Spleen (tissue), 11 donors: ENCODE measurements at regions not wholly inside any gene's neighbourhood (a gene's known extent, or its start where the extent isn't known, plus 50 kb on each side); places are given as distances from the start of the nearest gene placed in this dataset.

Experiments used
- DNase-seq: peaks from one replicate; pipeline ENCODE4 v3.0.0-alpha.2; 2020
- H3K27ac ChIP-seq, 8 donors: fragments of 200-600 bp; sonication (generic) in 7 of 8; 1 replicate in 4 of 8; 2 replicates in 4 of 8; pipeline versions ENCODE4 v1.5.0 to v1.8.0; 2016 to 2021; ENCODE audit warnings: inconsistent platforms in 4 of 8, mild to moderate bottlenecking in 4 of 8, moderate library complexity in 1 of 8
- H3K27me3 ChIP-seq, 7 donors: fragments of 200-600 bp; sonication (generic) in 6 of 7; replicated peaks in 1 of 7; 1 replicate in 4 of 7; 2 replicates in 3 of 7; pipeline versions ENCODE4 v1.5.0 to v1.8.0; 2016 to 2021; ENCODE audit warnings: inconsistent platforms in 3 of 7, mild to moderate bottlenecking in 1 of 7
- H3K36me3 ChIP-seq, 6 donors: fragments of 200-600 bp; sonication (generic) in 5 of 6; 1 replicate in 4 of 6; 2 replicates in 2 of 6; pipeline versions ENCODE4 v1.5.0 to v1.8.0; 2016 to 2021; ENCODE audit warnings: inconsistent platforms in 2 of 6
- H3K4me1 ChIP-seq, 6 donors: fragments of 200-600 bp; sonication (generic) in 5 of 6; 1 replicate in 3 of 6; 2 replicates in 3 of 6; pipeline versions ENCODE4 v1.5.0 to v1.8.0; 2016 to 2021; ENCODE audit warnings: inconsistent platforms in 3 of 6
- H3K4me3 ChIP-seq, 8 donors: fragments of 200-600 bp; sonication (generic) in 7 of 8; 1 replicate in 4 of 8; 2 replicates in 4 of 8; pipeline versions ENCODE4 v1.5.0 to v1.8.0; 2016 to 2021; ENCODE audit warnings: inconsistent platforms in 4 of 8, mild to moderate bottlenecking in 4 of 8, moderate library complexity in 2 of 8
- H3K9me3 ChIP-seq, 8 donors: fragments of 200-600 bp; sonication (generic) in 7 of 8; 1 replicate in 4 of 8; 2 replicates in 4 of 8; pipeline versions ENCODE4 v1.5.0 to v1.8.0; 2016 to 2021; ENCODE audit warnings: inconsistent platforms in 4 of 8
- CTCF ChIP-seq, 11 experiments: fragments of 200-600 bp in 7 of 11; fragments of 450-650 bp in 4 of 11; sonication (generic) in 4 of 11; IDR thresholded peaks in 8 of 11; conservative IDR thresholded peaks in 3 of 11; 1 replicate in 7 of 11; 2 replicates in 4 of 11; pipeline versions ENCODE4 v1.4.0 to v1.8.0; 2016 to 2021; ENCODE audit warnings: antibody characterized with exemption in 11 of 11, inconsistent platforms in 4 of 11, mild to moderate bottlenecking in 1 of 11
- POLR2A ChIP-seq, 3 donors: fragments of 450-650 bp; IDR thresholded peaks; one replicate each; pipeline ENCODE4 v1.5.1; 2017; ENCODE audit warnings: antibody characterized with exemption in 3 of 3, mild to moderate bottlenecking in 1 of 3
- POLR2AphosphoS5 ChIP-seq, 3 donors: sonication (generic); formaldehyde crosslinking; IDR thresholded peaks; one replicate each; pipeline ENCODE4 v1.5.1; 2017; ENCODE audit warnings: antibody characterized with exemption in 3 of 3
- WGBS, 5 donors: extraction: QIAGEN DNeasy Blood & Tissue Kit in 3 of 5; methylation state at CpG; one replicate each; pipeline versions ENCODE4 v1.1.5 to v1.1.7; 2013 to 2018; 5-methylcytosine and 5-hydroxymethylcytosine counted together
- intact Hi-C: fragments of 100-400 bp; cut with DNase I; formaldehyde crosslinking; loops from one replicate; pipeline ENCODE4 v1.15.0; 2023; ENCODE audit warnings: low total_unique reads
- donor health status: healthy with polysubstance abuse.
- donor health status: DM: no; HTN: no; CAD: no; lungs with moderate emphysema.
- donor health status: DM: no; HTN: no; CAD: no.
- donor health status: Bipolar disorder and iron deficiency.
- donor health status: healthy.
- donor health status: DM: no; HTN: no; CAD: no.
- donor health status: DM: yes; HTN: yes; CAD: no.

GRCh38 chrX:55813150-55813549 is 95.6 kb downstream of the RRAGB start:
- Histone ChIP-seq H3K4me1 (no peaks in the 10 kb centered on the region), H3K27me3 (peaks cover 0 to 6% (median 0%) of the 10 kb centered on the region in 7 donors), H3K9me3 (peaks cover 0 to 12% (median 0%) of the 10 kb centered on the region in 8 donors), H3K27ac (no peak overlapping the region), H3K4me3 (no peak overlapping the region), H3K36me3 (no peaks in the 10 kb centered on the region)
- DNase-seq = no peak
- intact Hi-C loops = no loop called here
- WGBS, 5 donors = 54 to 100% (median 62%) methylated on average over 1 to 3 of the region's 3 CpGs
- TF ChIP-seq CTCF (IDR thresholded peaks at IDR 0.05 in 8 of 11, conservative IDR thresholded peaks at IDR 0.05 in 3 of 11) = no peak
- TF ChIP-seq POLR2AphosphoS5 (IDR thresholded peaks at IDR 0.05) = no peak
- no peak for TF ChIP-seq POLR2A (IDR thresholded peaks at IDR 0.05)

- no peaks in the 10 kb centered on the region for H3K4me1 ChIP-seq
- no peak overlapping the region for H3K4me3 ChIP-seq
- no peak for DNase-seq
- H3K36me3 ChIP-seq = no peaks in the 10 kb centered on the region
- TF ChIP-seq POLR2A (IDR thresholded peaks at IDR 0.05) = no peak
- TF ChIP-seq CTCF (IDR thresholded peaks at IDR 0.05 in 8 of 11, conservative IDR thresholded peaks at IDR 0.05 in 3 of 11) = no peak
- no peak for TF ChIP-seq POLR2AphosphoS5 (IDR thresholded peaks at IDR 0.05)
- peaks cover 0 to 6% (median 0%) of the 10 kb centered on the region in 7 donors for H3K27me3 ChIP-seq
- H3K27ac ChIP-seq = no peak overlapping the region
- H3K9me3 ChIP-seq = peaks cover 0 to 12% (median 0%) of the 10 kb centered on the region in 8 donors
- intact Hi-C loops = no loop called here
Measured at GRCh38 chrX:55815546-55815945, 98.0 kb downstream of the RRAGB start.

- Histone ChIP-seq H3K27ac (no peak overlapping the region), H3K9me3 (peaks cover 0 to 12% (median 0%) of the 10 kb centered on the region in 8 donors), H3K36me3 (no peaks in the 10 kb centered on the region), H3K27me3 (peaks cover 0 to 6% (median 0%) of the 10 kb centered on the region in 7 donors), H3K4me1 (no peaks in the 10 kb centered on the region), H3K4me3 (no peak overlapping the region)
- intact Hi-C loops = no loop called here
- no peak for TF ChIP-seq POLR2A (IDR thresholded peaks at IDR 0.05)
- no peak for TF ChIP-seq CTCF (IDR thresholded peaks at IDR 0.05 in 8 of 11, conservative IDR thresholded peaks at IDR 0.05 in 3 of 11)
- TF ChIP-seq POLR2AphosphoS5 (IDR thresholded peaks at IDR 0.05) = no peak
- no peak for DNase-seq
- 34 to 58% (median 46%) methylated on average over 2 of the region's 2 CpGs for WGBS, 5 donors
Measured at GRCh38 chrX:55816023-55816422, 98.5 kb downstream of the RRAGB start.

GRCh38 chrX:55818673-55819375 is 101.3 kb downstream of the RRAGB start:
- DNase-seq = no peak
- Histone ChIP-seq H3K36me3 (no peaks in the 10 kb centered on the region), H3K4me1 (no peaks in the 10 kb centered on the region), H3K4me3 (no peak overlapping the region), H3K27ac (no peak overlapping the region), H3K9me3 (peaks cover 0 to 13% (median 0%) of the 10 kb centered on the region in 8 donors), H3K27me3 (no peaks in the 10 kb centered on the region)
- WGBS, 5 donors = 76 to 93% (median 83%) methylated on average over 3 of the region's 3 CpGs; no CpG with 5 or more reads in 1 of the 5 donors
- intact Hi-C loops = no loop called here
- TF ChIP-seq CTCF (IDR thresholded peaks at IDR 0.05 in 8 of 11, conservative IDR thresholded peaks at IDR 0.05 in 3 of 11) (no peak), POLR2AphosphoS5 (IDR thresholded peaks at IDR 0.05) (no peak), POLR2A (IDR thresholded peaks at IDR 0.05) (no peak)
